Peyer's patch (tissue), 4 donors: ENCODE measurements at regions not wholly inside any gene's neighbourhood (a gene's known extent, or its start where the extent isn't known, plus 50 kb on each side); places are given as distances from the start of the nearest gene placed in this dataset.

ENCODE experiments used
- POLR2A ChIP-seq, 2 donors: fragments of 450-650 bp; IDR thresholded peaks; one replicate each; pipeline ENCODE4 v1.5.1; 2017; ENCODE audit warnings: antibody characterized with exemption in 2 of 2, mild to moderate bottlenecking in 2 of 2, moderate library complexity in 2 of 2
- TF ChIP-seq, protein P1 (sequence below), 6 experiments: fragments of 450-650 bp in 4 of 6; fragments of 200-600 bp in 2 of 6; sonication (generic) in 1 of 6; IDR thresholded peaks; one replicate each; pipeline ENCODE4 v1.5.1; 2017 to 2019; ENCODE audit warnings: antibody characterized with exemption in 6 of 6, mild to moderate bottlenecking in 3 of 6, moderate library complexity in 1 of 6

DNA sequence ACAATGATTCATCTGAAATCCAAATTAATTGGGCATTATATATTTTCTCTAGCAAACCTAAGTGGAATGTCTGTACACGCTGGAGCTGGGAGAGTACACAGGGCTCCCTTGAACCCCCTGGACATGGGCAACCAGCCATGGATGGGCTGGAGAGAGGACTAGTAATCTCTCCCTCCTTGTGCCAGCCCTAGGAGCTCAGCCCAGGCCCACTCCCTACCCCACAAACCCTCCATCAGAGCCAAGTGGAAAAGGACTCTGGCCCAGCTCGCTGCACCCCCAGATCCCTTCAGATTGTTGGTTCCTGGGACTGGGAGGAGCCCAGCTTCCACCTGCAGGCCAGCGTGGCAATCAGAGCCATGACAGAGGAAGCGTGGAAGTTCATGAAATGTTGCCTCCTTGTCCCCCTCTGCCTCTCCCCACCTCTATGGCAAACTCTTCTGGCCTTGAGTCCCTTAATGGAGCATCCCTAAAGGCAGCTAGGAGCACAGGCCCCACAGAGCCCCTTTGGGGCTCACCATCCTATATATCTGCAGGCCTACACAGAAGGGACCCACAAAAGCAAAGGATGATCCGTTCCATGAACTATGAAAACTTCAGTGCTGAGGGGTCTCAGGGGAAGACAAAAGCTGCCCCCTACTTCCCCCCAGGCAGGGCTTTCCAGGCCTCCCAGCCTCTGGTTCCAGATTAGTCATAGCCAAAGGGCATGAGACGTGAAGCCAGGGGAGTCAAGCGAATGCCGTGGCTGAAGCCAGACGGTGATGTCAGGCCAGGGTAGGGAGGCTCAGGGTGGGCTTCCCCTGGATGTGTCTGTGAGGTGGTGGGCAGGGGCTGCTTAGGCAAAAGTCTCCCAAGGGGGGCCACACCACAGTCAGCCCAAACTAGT, 126.4 kb upstream of the MAFB start:
- TF ChIP-seq, protein P1, sequence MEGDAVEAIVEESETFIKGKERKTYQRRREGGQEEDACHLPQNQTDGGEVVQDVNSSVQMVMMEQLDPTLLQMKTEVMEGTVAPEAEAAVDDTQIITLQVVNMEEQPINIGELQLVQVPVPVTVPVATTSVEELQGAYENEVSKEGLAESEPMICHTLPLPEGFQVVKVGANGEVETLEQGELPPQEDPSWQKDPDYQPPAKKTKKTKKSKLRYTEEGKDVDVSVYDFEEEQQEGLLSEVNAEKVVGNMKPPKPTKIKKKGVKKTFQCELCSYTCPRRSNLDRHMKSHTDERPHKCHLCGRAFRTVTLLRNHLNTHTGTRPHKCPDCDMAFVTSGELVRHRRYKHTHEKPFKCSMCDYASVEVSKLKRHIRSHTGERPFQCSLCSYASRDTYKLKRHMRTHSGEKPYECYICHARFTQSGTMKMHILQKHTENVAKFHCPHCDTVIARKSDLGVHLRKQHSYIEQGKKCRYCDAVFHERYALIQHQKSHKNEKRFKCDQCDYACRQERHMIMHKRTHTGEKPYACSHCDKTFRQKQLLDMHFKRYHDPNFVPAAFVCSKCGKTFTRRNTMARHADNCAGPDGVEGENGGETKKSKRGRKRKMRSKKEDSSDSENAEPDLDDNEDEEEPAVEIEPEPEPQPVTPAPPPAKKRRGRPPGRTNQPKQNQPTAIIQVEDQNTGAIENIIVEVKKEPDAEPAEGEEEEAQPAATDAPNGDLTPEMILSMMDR (IDR thresholded peaks at IDR 0.05): no peak
- TF ChIP-seq POLR2A (IDR thresholded peaks at IDR 0.05): no peak
